AG08396 (cell line): ENCODE measurements at regions not wholly inside any gene's neighbourhood (a gene's known extent, or its start where the extent isn't known, plus 50 kb on each side); places are given as distances from the start of the nearest gene placed in this dataset.
"Not testable (repeated sequence)": the region's sequence is repeated elsewhere in the genome, so short reads cannot be mapped to it uniquely, and the experiment has no call there.

ENCODE experiments used
- DNase-seq: peaks from one replicate; pipeline ENCODE4 v3.0.0; 2012; ENCODE audit warnings: low spot score, mixed read lengths

DNA sequence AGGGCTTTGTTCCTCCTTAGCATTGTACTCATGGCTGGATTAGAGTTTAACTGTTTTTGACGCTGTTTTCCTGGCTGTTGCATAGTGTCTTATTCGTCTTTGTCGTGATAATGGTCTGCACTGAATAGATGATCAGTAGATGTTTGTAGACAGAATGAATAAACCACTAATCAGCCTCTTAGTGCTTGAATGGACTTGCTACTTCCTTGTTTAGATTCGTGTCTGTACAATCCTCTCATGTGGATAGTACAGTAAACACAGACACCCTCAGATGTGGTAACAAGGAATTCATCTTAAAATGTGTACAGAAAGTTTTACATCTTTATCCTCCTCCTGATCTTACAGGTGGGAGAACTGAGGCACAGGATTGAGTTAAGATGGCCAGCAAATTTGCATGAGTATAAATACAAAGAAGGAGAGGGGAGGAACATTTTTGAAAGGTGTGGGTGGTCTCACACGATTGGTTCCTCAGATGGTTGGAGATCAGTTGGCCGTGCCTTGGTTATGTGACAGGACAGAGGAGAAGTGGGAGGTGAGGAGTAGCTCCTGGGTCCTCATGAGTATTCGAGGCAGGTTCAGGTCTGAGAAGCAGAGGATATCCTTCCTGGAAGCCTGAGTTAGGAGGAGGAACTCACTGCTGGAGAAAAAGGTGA is 196.0 kb downstream of the KLRB1 start:
- not testable (repeated sequence) for DNase-seq

DNA sequence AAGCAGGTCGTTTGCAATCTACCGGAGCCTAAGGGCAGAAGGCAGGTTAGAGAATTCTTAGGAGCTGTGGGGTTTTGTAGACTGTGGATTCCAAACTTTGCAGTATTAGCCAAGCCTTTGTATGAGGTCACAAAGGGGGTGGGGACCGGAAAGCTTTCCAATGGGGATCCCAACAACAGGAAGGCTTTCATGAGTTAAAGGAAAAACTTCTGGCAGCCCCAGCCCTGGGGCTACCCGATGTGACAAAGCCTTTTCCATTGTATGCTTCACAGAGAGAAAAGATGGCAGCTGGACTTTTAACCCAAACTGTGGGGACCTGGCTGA is 199.2 kb upstream of the PZP start:
- not testable (repeated sequence) for DNase-seq

DNA sequence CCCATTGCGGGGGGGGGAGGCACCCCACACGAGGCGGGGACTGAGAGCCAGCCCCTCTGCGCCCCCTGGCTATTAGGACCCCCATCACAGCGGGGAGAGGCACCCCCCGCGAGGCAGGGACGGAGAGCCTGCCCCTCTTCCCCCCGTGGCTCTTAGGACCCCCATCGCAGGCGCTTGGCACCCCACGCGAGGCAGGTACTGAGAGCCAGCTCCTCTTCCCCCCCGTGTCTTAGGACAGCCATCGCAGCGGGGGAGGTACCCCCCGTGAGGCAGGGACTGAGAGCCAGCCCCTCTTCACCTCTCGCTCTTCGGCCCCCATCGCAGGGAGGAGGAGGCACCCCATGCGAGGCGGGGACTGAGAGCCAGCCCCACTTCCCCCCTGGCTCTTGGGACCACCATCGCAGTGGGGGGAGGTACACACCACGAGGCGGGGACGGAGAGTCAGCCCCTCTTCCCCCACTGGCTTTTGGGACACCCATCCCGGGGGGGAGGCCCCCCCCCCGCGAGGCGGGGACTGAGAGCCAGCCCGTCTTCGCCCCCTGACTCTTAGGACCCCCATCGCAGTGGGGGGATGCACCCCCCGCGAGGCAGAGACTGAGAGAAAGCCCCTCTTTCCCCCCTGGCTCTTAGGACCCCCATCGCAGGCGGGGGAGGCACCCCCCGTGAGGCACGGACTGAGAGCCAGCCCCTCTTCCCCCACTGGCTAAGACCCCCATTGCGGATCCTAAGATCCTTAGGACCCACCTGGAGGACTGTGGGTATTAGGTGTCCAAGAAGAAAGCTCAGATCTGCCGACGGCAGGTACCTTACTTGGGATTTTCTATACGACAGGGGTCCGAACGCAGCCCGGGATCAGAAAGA is 198.6 kb upstream of the PZP start:
- DNase-seq: no peak

DNA sequence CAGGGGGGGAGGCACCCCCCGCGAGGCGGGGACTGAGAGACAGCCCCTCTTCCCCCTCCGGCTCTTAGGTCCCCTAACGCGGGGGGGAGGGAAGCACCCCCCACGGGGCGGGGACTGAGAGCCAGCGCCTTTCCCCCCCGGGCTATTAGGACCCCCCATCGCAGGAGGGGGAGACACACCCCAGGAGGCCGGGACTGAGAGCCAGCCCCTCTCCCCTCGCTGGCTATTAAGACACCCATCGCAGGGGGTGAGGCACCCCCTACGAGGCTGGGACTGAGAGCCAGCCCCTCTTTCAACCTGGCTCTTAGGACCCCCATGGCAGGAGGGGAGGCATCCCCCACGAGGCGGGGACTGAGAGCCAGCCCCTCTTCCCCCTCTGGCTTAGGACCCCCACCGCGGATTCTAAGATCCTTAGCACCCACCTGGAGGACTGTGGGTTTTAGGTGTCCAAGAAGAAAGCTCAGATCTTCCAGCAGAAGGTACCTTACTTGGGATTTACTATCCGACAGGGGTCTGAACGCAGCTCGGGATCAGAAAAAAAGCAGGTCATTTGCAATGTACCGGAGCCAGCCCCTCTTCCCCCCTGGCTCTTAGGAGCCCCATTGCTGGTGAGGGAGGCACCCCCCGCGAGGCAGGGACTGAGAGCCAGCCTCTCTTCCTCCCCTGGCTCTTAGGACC is 197.8 kb upstream of the PZP start:
- no peak for DNase-seq

DNA sequence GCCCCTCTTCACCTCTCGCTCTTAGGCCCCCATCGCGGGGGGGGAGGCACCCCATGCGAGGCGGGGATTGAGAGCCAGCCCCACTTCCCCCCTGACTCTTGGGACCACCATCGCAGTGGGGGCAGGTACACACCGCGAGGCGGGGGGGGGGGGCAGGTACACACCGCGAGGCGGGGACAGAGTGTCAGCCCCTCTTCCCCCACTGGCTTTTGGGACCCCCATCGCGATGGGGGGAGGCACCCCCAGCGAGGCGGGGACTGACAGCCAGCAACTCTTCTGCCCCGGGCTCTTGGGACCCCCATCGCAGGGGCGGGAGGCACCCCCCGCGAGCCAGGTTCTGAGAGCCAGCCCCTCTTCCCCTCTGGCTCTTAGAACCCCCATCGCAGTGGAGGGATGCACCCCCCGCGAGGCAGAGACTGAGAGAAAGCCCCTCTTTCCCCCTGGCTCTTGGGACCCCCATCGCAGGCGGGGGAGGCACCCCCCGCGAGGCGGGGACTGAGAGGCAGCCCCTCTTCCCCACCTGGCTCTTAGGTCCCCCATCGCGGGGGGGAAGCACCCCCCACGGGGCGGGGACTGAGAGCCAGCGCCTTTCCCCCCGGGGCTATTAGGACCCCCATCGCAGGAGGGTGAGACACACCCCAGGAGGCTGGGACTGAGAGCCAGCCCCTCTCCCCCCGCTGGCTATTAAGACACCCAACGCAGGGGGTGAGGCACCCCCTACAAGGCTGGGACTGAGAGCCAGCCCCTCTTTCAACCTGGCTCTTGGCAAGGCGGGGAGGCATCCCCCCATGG is 196.5 kb upstream of the PZP start:
- no peak for DNase-seq

DNA sequence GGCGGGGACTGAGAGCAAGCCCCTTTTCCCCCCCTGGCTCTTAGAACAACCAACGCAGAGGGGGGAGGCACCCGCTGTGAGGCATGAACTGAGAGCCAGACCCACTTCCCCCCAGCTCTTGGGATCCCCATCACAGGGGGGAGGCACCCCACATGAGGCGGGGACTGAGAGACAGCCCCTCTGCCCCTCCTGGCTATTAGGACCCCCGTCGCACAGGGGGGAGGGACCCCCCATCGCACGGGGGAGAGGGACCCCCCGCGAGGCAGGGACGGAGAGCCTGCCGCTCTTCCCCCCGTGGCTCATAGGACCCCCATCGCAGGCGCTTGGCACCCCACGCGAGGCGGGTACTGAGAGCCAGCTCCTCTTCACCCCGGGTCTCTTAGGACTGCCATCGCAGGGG is 195.8 kb upstream of the PZP start:
- DNase-seq: no peak

DNA sequence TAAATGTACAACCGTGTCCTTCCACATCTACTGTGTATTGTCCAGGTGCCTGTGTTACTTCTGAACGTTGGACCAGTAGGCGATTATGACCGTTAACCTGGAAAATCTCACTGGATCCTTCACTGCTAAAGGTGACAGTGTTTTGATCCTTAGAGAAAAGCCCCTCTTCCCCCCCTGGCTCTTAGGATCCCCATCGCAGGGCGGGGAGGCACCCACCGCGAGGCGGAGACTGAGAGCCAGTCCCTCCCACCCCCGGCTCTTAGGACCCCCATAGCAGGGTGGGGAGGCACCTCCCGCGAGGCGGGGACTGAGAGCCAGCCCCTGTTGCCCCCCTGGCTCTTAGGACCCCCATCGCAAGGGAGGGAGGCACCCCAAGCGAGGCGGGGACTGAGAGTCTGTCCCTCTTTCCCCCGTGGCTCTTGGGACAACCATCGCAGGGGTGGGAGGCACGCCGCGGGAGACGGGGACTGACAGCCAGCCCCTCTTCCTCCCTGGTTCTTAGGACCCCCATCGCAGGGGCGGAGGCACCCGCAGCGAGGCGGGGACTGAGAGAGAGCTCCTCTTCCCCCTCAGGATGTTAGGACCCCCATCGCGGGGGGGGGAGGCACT is 194.3 kb upstream of the PZP start:
- not testable (repeated sequence) for DNase-seq

DNA sequence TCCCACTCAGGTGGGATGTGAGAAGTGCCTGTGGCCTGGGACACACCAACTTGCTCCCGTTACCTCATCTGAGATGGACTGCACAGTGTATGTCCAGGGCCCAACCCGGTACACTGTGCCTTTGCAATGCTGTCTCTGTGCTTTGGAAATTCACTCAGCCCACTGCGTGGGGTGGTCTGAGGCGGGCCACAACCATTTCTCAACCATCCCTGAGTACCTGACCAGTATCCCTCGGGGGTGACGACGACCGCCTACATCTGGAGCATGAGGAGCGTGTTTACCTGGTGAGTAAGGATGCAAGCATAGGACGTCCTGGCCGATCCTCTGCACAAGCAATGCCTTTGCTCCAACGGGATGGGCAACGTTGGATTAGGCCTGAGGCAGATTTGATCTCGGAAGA is 188.2 kb upstream of the PZP start:
- not testable (repeated sequence) for DNase-seq

DNA sequence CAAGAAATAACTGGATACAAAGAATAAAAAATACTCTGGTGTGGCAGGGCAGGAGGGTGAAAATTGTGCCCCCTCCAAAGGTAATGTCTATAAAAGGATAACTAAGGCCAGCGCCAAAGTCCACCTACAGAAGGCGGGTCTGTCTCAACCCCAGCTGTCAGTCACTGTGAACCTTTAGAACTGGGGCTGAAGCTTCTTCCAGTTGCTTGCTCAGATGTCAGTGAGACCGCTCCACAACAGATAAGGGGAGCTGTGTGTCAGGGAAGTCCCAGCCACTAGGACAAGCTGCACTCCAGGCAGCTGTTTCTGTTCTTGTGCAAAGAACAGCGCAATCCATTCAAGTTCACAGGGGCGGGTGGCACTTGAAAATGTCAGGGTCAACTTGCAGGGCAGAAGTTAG is 187.0 kb upstream of the PZP start:
- not testable (repeated sequence) for DNase-seq

DNA sequence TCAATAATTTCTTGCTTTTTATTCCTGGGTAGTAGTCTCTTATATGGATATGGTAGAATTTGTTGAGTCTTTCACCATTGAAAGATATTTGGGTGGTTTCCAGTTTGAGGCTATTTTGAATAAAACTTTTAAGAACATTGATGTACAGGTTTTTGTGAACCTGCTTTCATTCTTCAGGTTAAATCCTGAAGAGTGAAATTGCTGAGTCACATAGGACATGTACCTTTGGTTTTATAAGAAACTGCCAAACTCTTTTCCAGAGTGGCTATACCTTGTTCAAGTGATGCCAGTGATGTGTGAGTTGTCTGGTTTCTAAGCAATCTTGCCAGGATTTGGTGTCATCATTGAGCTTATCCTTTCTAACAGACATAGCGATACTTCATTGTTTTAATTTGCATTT is 184.6 kb upstream of the PZP start:
- no peak for DNase-seq

DNA sequence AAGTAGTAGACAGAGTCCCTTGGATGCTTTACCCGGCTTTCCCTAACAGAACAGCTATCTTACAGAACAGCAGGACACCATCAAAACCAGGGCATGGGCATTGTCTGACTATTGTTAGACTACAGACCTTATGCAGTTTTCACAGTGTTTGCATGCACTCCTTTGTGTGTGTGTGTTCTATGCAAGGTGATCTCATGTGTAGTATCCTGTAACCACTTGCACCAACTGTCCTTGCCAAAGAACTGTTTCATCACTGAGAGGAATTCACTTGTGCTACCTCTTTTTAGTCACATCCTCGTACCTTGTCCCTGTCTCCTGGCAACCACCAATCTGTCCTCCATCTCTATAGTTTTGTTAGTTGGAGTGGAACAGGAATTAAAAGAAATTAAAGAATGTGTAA is 183.6 kb upstream of the PZP start:
- no peak for DNase-seq

DNA sequence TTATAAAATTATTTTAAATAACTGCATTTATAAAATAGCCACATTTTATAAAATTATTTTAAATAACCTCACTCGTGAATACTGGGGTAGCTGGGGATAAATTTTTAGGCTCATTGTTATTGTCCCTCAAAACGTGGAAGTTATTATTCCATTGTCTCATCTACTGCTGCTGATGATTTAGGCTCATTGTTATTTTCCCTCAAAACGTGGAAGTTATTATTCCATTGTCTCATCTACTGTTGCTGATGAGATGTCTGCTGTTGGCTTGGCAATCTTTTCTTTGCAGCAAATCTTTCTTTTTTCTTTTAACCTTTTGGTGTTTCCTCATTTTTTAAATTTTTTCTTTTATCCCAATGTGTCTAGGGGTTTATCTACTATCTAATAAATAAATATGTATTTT is 182.6 kb upstream of the PZP start:
- DNase-seq: no peak

DNA sequence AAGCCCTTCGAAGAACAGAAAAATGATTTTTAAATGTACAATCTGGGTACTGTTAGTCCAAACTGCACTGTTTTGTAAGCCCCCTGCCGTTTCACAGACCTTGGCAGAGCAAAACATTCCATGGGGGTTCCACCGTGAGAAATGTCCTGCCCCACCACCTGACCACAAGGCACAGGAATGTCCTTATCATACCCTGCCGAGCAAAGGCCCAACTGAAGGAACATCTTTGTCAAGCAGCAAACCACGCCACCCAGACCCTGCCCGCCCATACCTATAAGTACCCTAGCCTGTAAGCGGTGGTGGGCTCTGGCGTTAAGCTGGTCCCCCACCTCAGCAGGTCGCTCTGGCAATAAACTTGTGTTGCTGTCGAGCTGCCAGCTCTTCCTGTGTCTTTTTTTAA is 181.6 kb upstream of the PZP start:
- DNase-seq: no peak

DNA sequence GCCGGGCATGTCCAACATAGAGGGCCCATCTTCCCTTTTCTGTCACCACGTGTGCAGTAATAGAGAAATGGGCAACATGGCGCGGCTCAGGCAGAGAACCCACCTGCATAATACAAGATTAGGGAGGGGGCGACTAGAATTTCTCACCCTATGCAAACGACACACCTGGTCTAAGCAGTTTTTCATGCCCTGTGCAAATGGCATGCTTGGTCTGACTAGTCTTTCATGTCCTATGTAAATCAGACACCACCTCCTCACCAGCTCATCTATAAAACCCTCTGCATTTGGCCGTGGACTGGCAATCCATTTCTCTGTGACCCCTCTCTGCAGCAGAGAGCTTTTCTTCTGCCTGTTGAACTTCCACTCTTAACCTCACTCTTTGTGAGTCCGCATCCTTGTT is 180.2 kb upstream of the PZP start:
- DNase-seq: no peak

DNA sequence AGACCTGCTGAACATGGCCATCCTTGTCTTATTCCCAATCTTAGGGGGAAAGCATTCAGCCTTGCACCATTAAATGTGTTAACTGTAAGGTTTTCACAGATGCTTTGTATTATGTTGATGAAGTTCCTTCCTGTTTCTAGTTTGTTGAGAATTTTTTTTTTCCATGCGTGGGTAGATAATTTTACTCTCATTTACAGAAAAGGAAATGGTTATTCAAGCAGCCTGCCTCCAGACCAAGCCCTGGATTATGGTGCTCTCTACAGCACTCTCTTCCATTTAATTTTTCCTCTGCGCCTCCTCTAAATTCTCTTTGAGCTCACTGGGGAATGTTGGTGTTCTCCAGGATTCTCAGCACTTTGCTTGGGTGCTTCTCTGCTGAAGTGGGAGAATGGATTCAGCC is 179.3 kb upstream of the PZP start:
- no peak for DNase-seq

DNA sequence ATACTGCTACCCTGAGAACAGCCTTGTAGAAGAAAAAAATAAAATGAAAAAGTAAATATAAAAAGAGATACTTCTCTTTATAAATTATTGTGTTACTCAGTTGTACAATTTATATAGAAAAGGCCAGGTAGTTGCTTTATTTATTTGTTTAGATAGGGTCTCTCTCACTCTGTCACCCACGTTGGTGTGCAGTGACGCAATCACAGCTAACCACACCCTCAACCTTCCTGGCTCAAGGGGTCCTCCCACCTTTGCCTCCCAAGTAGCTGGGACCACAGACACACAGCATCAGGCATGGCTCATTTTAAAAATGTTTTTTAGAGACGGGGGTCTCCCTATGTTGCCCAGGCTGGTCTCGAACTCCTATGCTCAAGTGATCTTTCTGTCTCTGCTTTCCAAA is 175.4 kb upstream of the PZP start:
- DNase-seq: no peak

DNA sequence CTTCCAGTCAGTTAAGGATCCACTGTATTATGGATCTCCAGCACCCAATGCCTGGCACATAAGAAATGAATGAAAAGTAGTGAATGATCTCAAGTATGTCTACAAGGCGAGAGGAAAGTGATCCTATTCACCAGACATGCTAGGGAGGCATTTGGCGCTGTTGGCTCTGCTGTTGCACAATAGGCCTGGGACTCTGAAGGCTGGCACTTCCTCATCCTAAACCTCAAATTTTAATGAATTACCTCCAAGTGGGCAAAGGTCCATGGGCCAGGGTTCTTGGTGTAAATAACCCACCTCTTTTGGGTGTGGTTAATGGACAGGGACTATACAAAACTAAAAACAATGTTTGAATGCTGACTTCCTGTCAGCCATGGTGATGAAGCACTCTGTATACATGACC is 173.4 kb upstream of the PZP start:
- no peak for DNase-seq

DNA sequence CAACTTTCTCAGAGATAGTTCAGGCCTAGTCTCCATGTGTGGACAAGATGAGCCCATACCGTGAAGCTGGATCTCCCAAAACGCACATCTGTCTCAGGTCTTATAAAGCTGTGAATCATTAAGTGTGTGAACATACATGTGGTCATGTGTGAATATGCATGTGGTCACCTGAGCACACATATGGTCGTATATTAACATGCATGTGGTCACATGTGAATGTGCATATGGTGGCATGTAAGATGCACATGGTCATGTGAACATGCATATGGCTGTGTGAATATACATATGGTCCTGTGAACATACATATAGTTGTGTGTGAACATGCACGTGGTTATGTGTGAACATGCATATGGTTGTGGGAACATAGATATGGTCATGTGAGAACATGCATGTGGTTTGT is 172.5 kb upstream of the PZP start:
- no peak for DNase-seq

DNA sequence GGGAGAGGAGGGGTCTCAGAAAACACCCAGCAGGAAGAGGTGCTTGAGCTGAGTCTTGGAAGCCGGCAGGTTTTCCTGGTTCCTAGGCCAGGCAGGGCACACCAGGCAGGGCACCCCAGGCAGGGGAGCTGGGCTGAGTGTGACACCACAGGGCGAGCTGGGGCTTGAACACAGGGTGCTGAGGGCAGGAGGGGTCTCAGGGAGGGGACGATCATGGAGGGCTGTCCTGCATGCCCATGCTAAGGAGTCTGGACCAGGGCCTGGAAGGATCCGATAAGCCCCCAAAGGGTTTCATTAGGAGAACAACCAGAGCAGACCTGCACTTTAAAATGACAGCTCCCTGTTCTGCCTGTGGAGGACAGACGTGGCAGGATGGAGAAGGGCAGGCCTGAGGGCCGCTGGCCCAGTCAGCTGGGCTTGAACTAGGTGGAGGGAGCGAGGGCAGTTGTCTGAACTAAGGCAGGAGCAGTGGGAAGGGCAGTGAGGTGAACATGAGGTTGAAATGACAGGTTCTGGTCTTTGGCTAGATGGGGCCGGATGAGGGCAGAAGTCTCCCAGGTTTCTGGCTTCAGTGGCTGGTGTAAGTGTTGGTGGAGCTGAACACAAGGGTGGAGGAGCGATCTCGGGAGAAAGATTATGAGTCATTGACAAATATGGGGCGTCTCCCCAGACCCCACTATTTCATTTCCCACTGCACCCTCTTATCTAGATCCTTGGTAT is 171.0 kb upstream of the PZP start:
- no peak for DNase-seq

DNA sequence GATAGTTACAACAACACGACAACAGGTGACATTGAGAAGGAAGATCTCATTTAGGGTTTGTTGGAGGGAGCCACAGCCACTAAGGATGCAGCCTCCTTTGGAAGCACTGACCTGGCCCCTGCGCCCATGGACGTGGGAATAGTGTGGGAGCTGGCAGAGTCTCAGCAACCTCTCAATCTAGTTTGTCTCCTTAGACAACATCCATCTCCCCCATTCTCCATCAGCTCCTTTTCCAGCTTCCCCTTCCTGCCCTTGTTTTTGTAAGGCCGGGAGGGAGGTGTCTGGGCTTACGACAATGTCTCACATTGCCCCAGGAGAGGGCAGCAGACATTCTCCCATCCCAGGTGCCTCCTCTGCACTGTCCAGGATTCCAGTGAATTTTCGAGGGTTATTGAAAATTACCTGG is 170.2 kb upstream of the PZP start:
- no peak for DNase-seq

DNA sequence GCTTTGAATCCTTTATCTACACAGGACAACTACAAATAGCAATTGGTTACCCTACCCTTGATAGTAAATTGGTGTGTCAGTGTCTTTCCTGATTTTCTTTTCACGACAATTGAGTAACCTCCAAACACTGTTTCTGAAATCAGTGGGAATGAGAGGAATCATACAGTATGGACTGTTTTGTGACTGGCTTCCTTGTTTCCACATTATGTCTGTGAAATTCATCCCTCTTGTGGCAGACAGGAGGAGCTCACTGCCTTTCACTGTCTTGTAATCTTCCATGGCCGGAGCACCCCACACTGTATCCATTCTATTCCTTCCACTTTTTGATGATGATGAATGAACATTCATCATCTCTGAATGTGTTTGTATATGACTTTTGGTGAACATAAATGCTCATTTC is 164.0 kb upstream of the PZP start:
- DNase-seq: no peak
